GM21526 (cell line): ENCODE measurements at regions not wholly inside any gene's neighbourhood (a gene's known extent, or its start where the extent isn't known, plus 50 kb on each side); places are given as distances from the start of the nearest gene placed in this dataset.
A peak's percentile ranks its signal among the peaks of the same experiment; 100 is the strongest.

Source experiments
- ATAC-seq: cut with Tn5 transposase; IDR thresholded peaks from one replicate; pipeline ENCODE4 v1.9.1; 2021; ENCODE audit warnings: moderate library complexity; ENCODE audit not compliant: unreplicated experiment, low FRiP score

- ATAC-seq: no peak
These were observed 132.2 kb upstream of the CXCR4 start for GRCh38 chr2:136250131-136250530.

DNA sequence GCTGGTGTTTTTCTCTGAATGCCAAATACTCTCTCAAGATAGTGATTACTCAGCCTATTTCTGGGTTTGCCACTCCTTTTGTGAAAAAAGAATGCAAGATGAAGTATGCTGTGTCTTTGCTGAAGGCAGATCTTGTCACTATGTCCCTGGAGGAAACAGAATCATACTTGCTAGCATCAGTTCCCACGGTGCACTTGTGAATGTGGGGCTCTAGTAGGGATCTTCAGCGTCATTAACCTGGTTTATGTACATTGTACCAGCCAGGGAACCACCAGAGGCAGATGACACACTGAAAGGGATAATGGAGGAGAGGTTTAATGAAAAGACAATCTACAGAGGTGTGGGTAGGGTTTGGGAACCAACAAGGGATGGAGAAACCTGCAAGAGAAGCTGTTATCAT is 131.0 kb upstream of the CXCR4 start:
- ATAC-seq: no peak

- ATAC-seq: no peak
These were observed 130.3 kb upstream of the CXCR4 start for GRCh38 chr2:136248242-136248641.

DNA sequence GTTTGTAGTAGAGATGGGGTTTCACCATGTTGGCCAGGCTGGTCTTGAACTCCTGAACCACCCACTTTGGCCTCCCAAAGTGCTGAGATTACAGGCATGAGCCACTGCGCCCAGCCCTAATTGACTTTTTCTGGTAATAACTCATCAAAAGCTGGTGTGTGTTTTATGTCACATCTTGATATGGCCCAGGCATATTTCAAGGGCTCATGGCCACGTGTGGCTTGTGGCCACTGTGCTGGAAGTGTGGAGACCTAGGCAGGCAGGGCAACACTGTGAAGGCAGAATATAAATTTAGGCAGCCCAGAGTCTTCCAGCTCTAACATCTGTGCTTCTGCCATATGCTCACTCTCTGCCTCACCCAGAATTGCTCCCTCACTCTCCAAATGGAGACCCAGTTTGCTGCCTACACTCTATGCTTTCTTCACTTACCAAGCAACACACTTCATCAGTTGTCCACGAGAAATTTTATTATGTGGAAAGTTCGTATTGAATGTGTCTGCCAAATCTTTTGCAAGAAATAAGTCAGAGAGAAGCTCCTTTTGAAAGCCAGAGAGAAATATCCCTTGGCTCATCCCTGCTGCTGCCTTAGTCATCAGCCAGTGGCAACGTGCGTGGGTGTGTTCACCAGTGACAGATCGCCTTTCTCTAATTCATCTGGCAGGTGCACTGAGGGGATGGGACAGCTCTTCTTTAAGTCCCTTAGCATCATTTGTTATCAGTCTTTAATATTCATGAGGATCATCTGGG is 129.4 kb upstream of the CXCR4 start:
- ATAC-seq: no peak

DNA sequence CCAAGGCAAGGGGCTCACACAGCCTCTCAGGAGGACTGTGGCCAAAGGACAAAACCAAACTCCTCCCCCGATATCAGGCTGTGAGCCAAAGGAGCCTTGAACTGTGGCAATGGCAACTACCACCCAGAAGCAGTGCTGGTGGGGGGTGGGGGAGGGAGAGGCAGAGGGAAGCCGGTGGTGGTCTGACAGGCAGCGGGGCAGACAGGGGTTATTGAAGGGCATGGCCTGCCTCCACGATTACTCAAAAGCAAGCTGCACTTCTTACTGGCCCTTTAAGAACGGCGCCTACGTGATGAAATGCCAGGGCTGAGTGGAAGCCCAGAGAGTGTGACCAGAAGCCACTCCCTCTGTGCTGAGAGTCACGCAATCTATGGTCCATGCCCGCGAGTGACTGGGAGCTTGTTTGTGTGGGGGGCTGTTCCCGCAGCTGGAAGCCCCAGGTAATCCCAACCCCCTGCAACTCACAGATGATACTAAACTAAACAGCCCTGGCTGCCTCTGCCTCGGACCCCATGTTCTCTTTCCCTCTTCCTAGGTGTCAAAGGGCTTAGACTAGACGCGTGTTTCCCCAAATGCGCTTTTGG is 128.2 kb upstream of the CXCR4 start:
- peak; percentile 71 for ATAC-seq

DNA sequence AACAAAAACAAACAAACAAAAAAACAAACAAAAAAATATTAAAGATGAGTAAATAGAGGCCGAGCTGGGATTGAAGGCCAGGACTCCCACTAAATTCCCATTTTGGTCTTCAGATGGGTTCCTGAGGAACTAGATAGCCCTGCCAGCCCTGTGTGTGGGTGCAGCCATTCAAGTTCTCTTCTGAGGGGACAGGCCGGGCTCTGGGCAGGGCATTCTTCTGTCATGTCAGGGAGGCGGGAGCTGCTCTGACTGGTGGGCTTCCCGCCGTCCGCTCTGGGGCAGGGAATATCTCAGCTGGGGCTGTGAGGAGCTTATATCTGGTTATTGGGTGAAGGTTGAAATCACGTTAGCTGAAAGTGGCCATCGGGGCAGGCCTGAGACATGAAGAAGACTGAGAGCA is 127.3 kb upstream of the CXCR4 start:
- no peak for ATAC-seq

- no peak for ATAC-seq
These were observed 126.6 kb upstream of the CXCR4 start for GRCh38 chr2:136244536-136244885.

GRCh38 chr2:136243638-136244535 is 125.9 kb upstream of the CXCR4 start:
- ATAC-seq: no peak

DNA sequence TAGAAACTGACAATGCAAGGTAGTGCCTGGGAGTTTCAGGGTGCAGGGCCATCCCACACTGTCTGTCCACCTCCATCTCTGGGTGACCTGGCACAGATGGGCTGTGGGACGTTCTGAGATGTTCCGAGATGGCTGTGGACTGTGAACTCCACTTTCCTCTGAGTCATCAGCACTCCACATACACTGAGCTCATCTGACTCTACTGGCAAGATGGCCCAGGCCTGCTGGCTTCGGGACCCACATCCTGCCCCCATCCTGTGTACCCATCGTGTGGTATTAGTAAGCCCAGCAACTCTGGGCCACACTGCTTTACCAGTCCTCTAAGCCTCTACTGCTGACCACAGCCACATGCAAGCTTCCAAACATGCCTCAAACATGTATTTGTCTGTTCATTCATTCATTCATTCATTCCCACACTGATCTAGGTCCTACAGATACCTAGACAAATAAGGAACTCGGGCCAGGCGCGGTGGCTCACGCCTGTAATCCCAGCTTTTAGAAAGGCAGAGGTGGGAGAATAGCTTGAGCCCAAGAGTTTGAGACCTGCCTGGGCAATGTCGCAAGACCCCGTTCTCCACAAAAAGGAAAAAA is 124.8 kb upstream of the CXCR4 start:
- ATAC-seq: no peak

- ATAC-seq: no peak
These were observed 124.2 kb upstream of the CXCR4 start for GRCh38 chr2:136242100-136242499.

DNA sequence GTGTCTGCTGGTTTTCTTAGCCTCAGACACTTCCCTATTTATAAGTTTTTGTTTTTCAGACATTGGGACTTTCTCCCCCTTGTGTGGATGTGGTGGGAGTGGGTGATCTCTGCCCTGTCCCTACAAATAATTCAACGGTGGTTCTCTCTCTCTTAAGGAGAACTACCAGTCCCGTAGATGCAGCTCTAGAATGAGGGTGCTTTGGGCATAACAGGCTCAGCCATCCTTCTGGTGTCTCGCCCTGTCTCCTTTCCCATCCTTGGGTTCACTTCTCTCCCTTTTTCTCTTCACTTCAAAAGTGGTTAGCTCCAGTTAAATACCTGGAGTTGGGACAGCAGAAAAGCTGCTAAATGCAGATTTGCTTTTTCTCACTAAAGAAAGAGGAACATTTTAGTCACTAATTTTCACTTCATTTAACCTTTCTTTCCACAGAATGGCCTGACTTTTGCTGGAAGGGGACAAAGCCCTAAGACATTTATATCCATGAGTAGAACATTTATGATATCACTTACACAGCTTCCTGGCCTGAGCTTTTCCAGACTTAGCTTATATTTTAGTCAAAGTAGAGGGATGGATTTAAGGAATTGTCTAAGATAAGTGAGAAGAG is 121.2 kb upstream of the CXCR4 start:
- ATAC-seq: no peak

GRCh38 chr2:136238286-136239078 is 120.5 kb upstream of the CXCR4 start:
- peak; percentile 88 for ATAC-seq

GRCh38 chr2:136236019-136236418 is 118.1 kb upstream of the CXCR4 start:
- ATAC-seq: no peak

DNA sequence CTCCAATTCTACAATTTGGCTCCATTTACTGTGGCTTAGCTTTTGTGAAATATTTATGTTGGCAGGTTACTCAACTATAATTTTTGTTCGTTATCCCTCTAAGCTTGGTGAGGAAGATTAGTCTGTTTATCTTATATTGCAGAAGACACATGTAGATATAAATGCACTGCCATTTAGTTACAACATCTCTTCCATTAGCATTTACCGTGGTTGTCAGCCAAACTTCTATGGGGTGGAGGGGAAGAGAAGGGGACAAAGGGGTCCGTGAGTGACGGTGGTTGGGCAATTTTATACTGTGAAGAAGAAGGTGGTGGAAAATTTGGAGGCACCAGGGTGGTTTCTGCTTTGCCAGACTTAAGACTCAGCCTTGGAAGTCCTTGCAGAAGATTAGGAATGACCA is 117.6 kb upstream of the CXCR4 start:
- ATAC-seq: no peak

GRCh38 chr2:136234261-136234660 is 116.3 kb upstream of the CXCR4 start:
- no peak for ATAC-seq

DNA sequence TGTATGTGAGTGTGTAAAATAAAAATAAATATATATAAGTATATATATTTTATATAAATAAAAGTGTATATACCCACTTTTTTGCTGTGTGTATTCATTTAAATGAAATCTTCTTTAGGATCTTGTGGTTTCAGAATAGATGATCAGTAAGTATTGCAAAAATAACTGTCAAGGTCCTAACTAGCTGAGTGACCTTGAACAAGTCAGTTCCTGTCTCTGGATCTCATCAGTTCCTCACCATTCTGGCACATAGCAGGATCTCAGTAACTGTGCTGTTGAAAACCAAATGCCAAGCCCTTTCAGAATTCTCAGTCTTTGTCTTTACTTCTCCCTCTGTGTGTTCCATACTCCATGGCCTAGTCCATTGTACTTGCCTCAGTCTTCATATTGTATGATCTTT is 115.3 kb upstream of the CXCR4 start:
- ATAC-seq: no peak

GRCh38 chr2:136232456-136233172 is 114.7 kb upstream of the CXCR4 start:
- ATAC-seq: no peak

GRCh38 chr2:136230464-136230863 is 112.5 kb upstream of the CXCR4 start:
- ATAC-seq: no peak

- no peak for ATAC-seq
These were observed 109.0 kb upstream of the CXCR4 start for GRCh38 chr2:136226903-136227302.
